H1 (cell line): ENCODE measurements at regions not wholly inside any gene's neighbourhood (a gene's known extent, or its start where the extent isn't known, plus 50 kb on each side); places are given as distances from the start of the nearest gene placed in this dataset.

Source experiments
- CTCF ChIA-PET: fragments of 300-600 bp; sonication (Branson Sonifier 250); formaldehyde crosslinking; loops from one replicate; lab custom pipeline; 2021; ENCODE audit not compliant: partially characterized antibody; lab: Charles Lee
- POLR2A ChIA-PET: fragments of 300-600 bp; sonication (Branson Sonifier 250); formaldehyde crosslinking; loops from one replicate; lab custom pipeline; 2021; ENCODE audit warnings: inconsistent platforms; ENCODE audit not compliant: partially characterized antibody; lab: Charles Lee
- DNase-seq, 2 experiments: peaks; one replicate each; pipeline versions ENCODE4 v3.0.0 to v3.0.0-alpha.2; 2010 to 2022; ENCODE audit warnings: low spot score in 2 of 2, low read depth in 1 of 2, mixed read lengths in 1 of 2
- FAIRE-seq: peaks from 2 replicates; lab custom pipeline; 2011; peaks lifted over from hg19 to GRCh38; lab: Jason Lieb, UNC
- H2AFZ ChIP-seq: 2 replicates; pipeline ENCODE4 v1.8.1; 2012; ENCODE audit warnings: low read length, inconsistent platforms
- H2AK5ac ChIP-seq: 2 replicates; pipeline ENCODE4 v1.6.1; 2013; ENCODE audit warnings: low read depth, low read length
- H2BK120ac ChIP-seq: replicated peaks from 2 replicates; pipeline ENCODE3; 2013; ENCODE audit warnings: low read depth, low read length, inconsistent platforms
- H2BK12ac ChIP-seq: 2 replicates; pipeline ENCODE4 v1.6.1; 2013; ENCODE audit warnings: low read depth, low read length
- H2BK15ac ChIP-seq: 2 replicates; pipeline ENCODE4 v1.6.1; 2013; ENCODE audit warnings: low read length
- H2BK20ac ChIP-seq: 2 replicates; pipeline ENCODE4 v1.6.1; 2013; ENCODE audit warnings: low read length
- H2BK5ac ChIP-seq: 2 replicates; pipeline ENCODE4 v1.6.1; 2013; ENCODE audit warnings: low read depth, low read length
- H3K14ac ChIP-seq: 2 replicates; pipeline ENCODE4 v1.6.1; 2013; ENCODE audit warnings: inconsistent platforms; ENCODE audit not compliant: insufficient read length
- H3K18ac ChIP-seq: 2 replicates; pipeline ENCODE4 v1.6.1; 2013; ENCODE audit warnings: low read length; ENCODE audit errors: extremely low read depth
- H3K23ac ChIP-seq: 2 replicates; pipeline ENCODE4 v1.6.1; 2013; ENCODE audit warnings: inconsistent platforms; ENCODE audit not compliant: insufficient read length
- H3K23me2 ChIP-seq: 2 replicates; pipeline ENCODE4 v1.6.1; 2013; ENCODE audit warnings: low read depth, low read length
- H3K27ac ChIP-seq: 2 replicates; pipeline ENCODE4 v1.6.1; 2011; ENCODE audit warnings: low read depth, low read length, inconsistent platforms
- H3K27me3 ChIP-seq, 4 experiments: replicated peaks in 1 of 4; 1 replicate in 1 of 4; 2 replicates in 3 of 4; pipeline versions ENCODE4 v1.6.1 to v1.8.1; 2011 to 2013; ENCODE audit warnings: low read length in 3 of 4, mild to moderate bottlenecking in 3 of 4, inconsistent platforms in 2 of 4, mixed read lengths in 2 of 4, moderate library complexity in 1 of 4; ENCODE audit not compliant: control insufficient read depth in 3 of 4, insufficient read depth in 3 of 4; ENCODE audit errors: extremely low read depth in 1 of 4
- H3K36me3 ChIP-seq, 4 experiments: 2 replicates each; pipeline versions ENCODE4 v1.6.1 to v1.8.1; 2011 to 2013; ENCODE audit warnings: mild to moderate bottlenecking in 4 of 4, low read length in 3 of 4, moderate library complexity in 2 of 4, control low read depth in 1 of 4, inconsistent platforms in 1 of 4; ENCODE audit not compliant: insufficient read depth in 4 of 4, control insufficient read depth in 2 of 4
- H3K4ac ChIP-seq: replicated peaks from 2 replicates; pipeline ENCODE3; 2013; ENCODE audit warnings: low read length, low read depth, mixed read lengths, inconsistent platforms; ENCODE audit not compliant: insufficient read length
- H3K4me1 ChIP-seq, 4 experiments: replicated peaks in 1 of 4; 1 replicate in 1 of 4; 2 replicates in 3 of 4; pipeline versions ENCODE4 v1.6.1 to v1.8.1; 2011 to 2013; ENCODE audit warnings: low read length in 3 of 4, inconsistent platforms in 2 of 4, mixed read lengths in 1 of 4; ENCODE audit not compliant: insufficient read depth in 4 of 4, control insufficient read depth in 3 of 4
- H3K4me2 ChIP-seq, 2 experiments: 2 replicates each; pipeline versions ENCODE4 v1.6.1 to v1.8.1; 2011 to 2013; ENCODE audit warnings: low read depth in 2 of 2, low read length in 2 of 2, control low read depth in 1 of 2, inconsistent platforms in 1 of 2, mild to moderate bottlenecking in 1 of 2; ENCODE audit not compliant: insufficient read depth in 1 of 2
- H3K4me3 ChIP-seq, 4 experiments: fragments of 200-600, 300-600 bp in 1 of 4; sonication (generic), shearing (Covaris generic), sonication (Bioruptor Twin) in 1 of 4; 2 replicates each; pipeline versions ENCODE4 v1.5.1 to v1.8.1; 2011 to 2016; ENCODE audit warnings: low read length in 4 of 4, low read depth in 3 of 4, control low read depth in 2 of 4, inconsistent platforms in 2 of 4, mild to moderate bottlenecking in 2 of 4, mixed read lengths in 1 of 4, moderate library complexity in 1 of 4; ENCODE audit not compliant: insufficient read depth in 2 of 4; ENCODE audit errors: extremely low read depth in 1 of 4
- H3K56ac ChIP-seq: replicated peaks from 2 replicates; pipeline ENCODE3; 2013; ENCODE audit warnings: low read depth, mild to moderate bottlenecking, mixed read lengths, low read length, inconsistent platforms; ENCODE audit not compliant: insufficient read length
- H3K79me1 ChIP-seq: 2 replicates; pipeline ENCODE4 v1.6.1; 2013; ENCODE audit warnings: low read depth, low read length, control low read depth
- H3K79me2 ChIP-seq, 2 experiments: 2 replicates each; pipeline versions ENCODE4 v1.6.1 to v1.8.1; 2012 to 2013; ENCODE audit warnings: low read length in 2 of 2, mild to moderate bottlenecking in 2 of 2, inconsistent platforms in 1 of 2; ENCODE audit not compliant: insufficient read depth in 2 of 2, control insufficient read depth in 1 of 2
- H3K9ac ChIP-seq, 4 experiments: replicated peaks in 1 of 4; 1 replicate in 1 of 4; 2 replicates in 3 of 4; pipeline versions ENCODE4 v1.6.1 to v1.8.1; 2011 to 2013; ENCODE audit warnings: low read depth in 3 of 4, low read length in 3 of 4, control low read depth in 2 of 4, mild to moderate bottlenecking in 2 of 4, moderate library complexity in 2 of 4, inconsistent platforms in 1 of 4; ENCODE audit errors: extremely low read depth in 1 of 4
- H3K9me3 ChIP-seq, 2 experiments: 2 replicates each; pipeline versions ENCODE4 v1.6.1 to v1.8.1; 2012 to 2013; ENCODE audit warnings: mild to moderate bottlenecking in 2 of 2, moderate library complexity in 2 of 2, control low read depth in 1 of 2, inconsistent platforms in 1 of 2, low read depth in 1 of 2, low read length in 1 of 2, mixed read lengths in 1 of 2; ENCODE audit not compliant: insufficient read depth in 2 of 2
- H4K20me1 ChIP-seq, 2 experiments: replicated peaks in 1 of 2; 2 replicates each; pipeline versions ENCODE3 to v1.8.1; 2011 to 2013; ENCODE audit warnings: inconsistent platforms in 2 of 2, low read length in 2 of 2, mild to moderate bottlenecking in 1 of 2; ENCODE audit not compliant: insufficient read depth in 2 of 2, control insufficient read depth in 1 of 2
- H4K5ac ChIP-seq: 2 replicates; pipeline ENCODE4 v1.6.1; 2013; ENCODE audit warnings: low read length, low read depth, mixed read lengths, inconsistent platforms; ENCODE audit not compliant: insufficient read length
- H4K8ac ChIP-seq: 2 replicates; pipeline ENCODE4 v1.8.0; 2013; ENCODE audit warnings: mild to moderate bottlenecking, moderate library complexity, low read length, inconsistent platforms; ENCODE audit not compliant: insufficient read depth; ENCODE audit errors: extremely low read depth
- H4K91ac ChIP-seq: replicated peaks from 2 replicates; pipeline ENCODE3; 2013; ENCODE audit warnings: low read length, mixed read lengths, inconsistent platforms; ENCODE audit not compliant: insufficient read length
- BRCA1 ChIP-seq: IDR thresholded peaks from 2 replicates; pipeline ENCODE4 v1.6.1; 2012; ENCODE audit warnings: low read depth, low read length, improper control_type of control experiment
- CBX8 ChIP-seq: fragments of 300-800, 300-1000 bp; sonication (generic); IDR thresholded peaks from 2 replicates; pipeline ENCODE4 v1.7.1; 2016; ENCODE audit warnings: low read depth, low read length, borderline replicate concordance
- CREB1 ChIP-seq: IDR thresholded peaks from 2 replicates; pipeline ENCODE4 v1.6.1; 2012; ENCODE audit warnings: inconsistent platforms
- GABPA ChIP-seq: IDR thresholded peaks from 2 replicates; pipeline ENCODE4 v1.6.1; 2011; ENCODE audit warnings: mild to moderate bottlenecking, low read length, moderate library complexity, borderline replicate concordance; ENCODE audit not compliant: insufficient read depth
- RAD21 ChIP-seq, 2 experiments: IDR thresholded peaks in 1 of 2; conservative IDR thresholded peaks in 1 of 2; 2 replicates each; pipeline ENCODE4 v1.6.1; 2011; ENCODE audit warnings: low read depth in 2 of 2, low read length in 2 of 2, improper control_type of control experiment in 1 of 2, inconsistent platforms in 1 of 2, mild to moderate bottlenecking in 1 of 2, moderate library complexity in 1 of 2
- RBBP5 ChIP-seq: IDR thresholded peaks from 2 replicates; pipeline ENCODE4 v1.7.1; 2012; ENCODE audit warnings: low read depth, mild to moderate bottlenecking, inconsistent platforms, low read length, moderate library complexity, borderline replicate concordance
- TAF1 ChIP-seq: IDR thresholded peaks from 2 replicates; pipeline ENCODE4 v1.6.1; 2011; ENCODE audit warnings: mild to moderate bottlenecking, low read depth, low read length
- TBP ChIP-seq: IDR thresholded peaks from 2 replicates; pipeline ENCODE4 v1.6.1; 2011; ENCODE audit warnings: low read depth, low read length, improper control_type of control experiment
- WGBS, 2 experiments: shearing (Covaris generic) in 1 of 2; methylation state at CpG; one replicate each; pipeline versions ENCODE4 v1.1.6 to v1.1.7; 2013 to 2015; ENCODE audit warnings: low lambda C conversion rate in 2 of 2, mixed read lengths in 2 of 2, inconsistent platforms in 1 of 2, low coverage in 1 of 2, missing lambda C conversion rate in 1 of 2; ENCODE audit not compliant: insufficient replicate concordance in 2 of 2, insufficient coverage in 1 of 2, insufficient read length in 1 of 2; ENCODE audit errors: extremely low coverage in 1 of 2, missing lambda C conversion rate in 1 of 2; 5-methylcytosine and 5-hydroxymethylcytosine counted together
- TF ChIP-seq, protein P1 (sequence below): IDR thresholded peaks from 2 replicates; pipeline ENCODE4 v1.6.1; 2012; ENCODE audit warnings: low read length, inconsistent platforms
- TF ChIP-seq, protein P2 (sequence below), 3 experiments: IDR thresholded peaks; 1 replicate in 2 of 3; 2 replicates in 1 of 3; pipeline versions ENCODE4 v1.5.1 to v1.6.1; 2011; ENCODE audit warnings: low read length in 3 of 3, mild to moderate bottlenecking in 3 of 3, inconsistent platforms in 2 of 3, low read depth in 1 of 3, moderate library complexity in 1 of 3; ENCODE audit not compliant: insufficient read depth in 1 of 3; ENCODE audit errors: control extremely low read depth in 1 of 3

DNA sequence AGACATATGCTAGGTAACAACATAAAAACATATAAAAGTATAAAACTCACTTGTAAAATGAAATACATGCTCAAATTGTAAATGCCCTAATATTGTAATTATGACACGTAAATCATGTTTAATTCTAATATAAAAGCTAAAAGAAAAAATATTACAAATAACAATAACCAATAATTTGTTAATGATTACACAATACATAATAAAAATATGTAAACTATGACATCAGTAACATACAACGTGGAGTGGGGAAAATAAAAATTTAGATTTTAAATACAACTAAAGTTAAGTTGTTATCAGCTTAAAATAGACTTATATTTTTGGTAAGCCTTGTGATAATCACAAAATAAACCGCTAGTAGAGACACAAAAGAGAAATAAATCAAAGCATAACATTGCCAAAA lies 376.4 kb downstream of the BRINP2 start:
- H3K27me3 ChIP-seq: no peaks in the 10 kb centered on the region; a peak in 1 of 7 replicates
- no peak overlapping the region for H2BK12ac ChIP-seq
- H3K27ac ChIP-seq: no peak overlapping the region
- no peak for DNase-seq
- H3K9me3 ChIP-seq: no peaks in the 10 kb centered on the region
- ChIA-PET POLR2A (no interaction called here), CTCF (interaction anchor here (1.0 to 1.4 kb wide), 2 partner anchors 20 to 56 kb away, joined by 4 to 5 read pairs; no protein-coding TSS in a partner anchor)
- no peak overlapping the region for H3K4me3 ChIP-seq
- H4K8ac ChIP-seq: no peak overlapping the region
- no peak overlapping the region for H2AFZ ChIP-seq
- H3K23ac ChIP-seq: no peak overlapping the region
- H3K18ac ChIP-seq: no peak overlapping the region
- H3K79me1 ChIP-seq: no peaks in the 10 kb centered on the region
- H4K20me1 ChIP-seq: no peaks in the 10 kb centered on the region
- no peak overlapping the region for H3K56ac ChIP-seq
- no peaks in the 10 kb centered on the region for H3K36me3 ChIP-seq
- FAIRE-seq: no peak
- H3K9ac ChIP-seq: no peak overlapping the region
- 89% methylated on average over 3 of the region's 3 CpGs; no CpG with 5 or more reads in 1 of the 2 experiments for WGBS, 2 experiments
- H2BK20ac ChIP-seq: no peak overlapping the region
- H2BK120ac ChIP-seq: no peak overlapping the region
- no peaks in the 10 kb centered on the region for H3K23me2 ChIP-seq
- no peak overlapping the region for H2AK5ac ChIP-seq
- no peak overlapping the region for H4K91ac ChIP-seq
- H3K79me2 ChIP-seq: no peaks in the 10 kb centered on the region
- H3K14ac ChIP-seq: no peak overlapping the region
- H3K4ac ChIP-seq: no peak overlapping the region
- H3K4me1 ChIP-seq: no peaks in the 10 kb centered on the region
- H4K5ac ChIP-seq: no peak overlapping the region
- H2BK5ac ChIP-seq: no peak overlapping the region
- no peak overlapping the region for H3K4me2 ChIP-seq
- H2BK15ac ChIP-seq: no peak overlapping the region
- TF ChIP-seq BRCA1 (no peak), RBBP5 (no peak), TBP (no peak), RAD21 (IDR thresholded peaks at IDR 0.05 in 1 of 2, conservative IDR thresholded peaks at IDR 0.05 in 1 of 2; ENCODE audit: low read depth in 2 of 2, low read length in 2 of 2) (no peak), CBX8 (no peak), TAF1 (no peak), CREB1 (no peak), GABPA (no peak)
- TF ChIP-seq, protein P1, sequence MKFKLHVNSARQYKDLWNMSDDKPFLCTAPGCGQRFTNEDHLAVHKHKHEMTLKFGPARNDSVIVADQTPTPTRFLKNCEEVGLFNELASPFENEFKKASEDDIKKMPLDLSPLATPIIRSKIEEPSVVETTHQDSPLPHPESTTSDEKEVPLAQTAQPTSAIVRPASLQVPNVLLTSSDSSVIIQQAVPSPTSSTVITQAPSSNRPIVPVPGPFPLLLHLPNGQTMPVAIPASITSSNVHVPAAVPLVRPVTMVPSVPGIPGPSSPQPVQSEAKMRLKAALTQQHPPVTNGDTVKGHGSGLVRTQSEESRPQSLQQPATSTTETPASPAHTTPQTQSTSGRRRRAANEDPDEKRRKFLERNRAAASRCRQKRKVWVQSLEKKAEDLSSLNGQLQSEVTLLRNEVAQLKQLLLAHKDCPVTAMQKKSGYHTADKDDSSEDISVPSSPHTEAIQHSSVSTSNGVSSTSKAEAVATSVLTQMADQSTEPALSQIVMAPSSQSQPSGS: no peak
- TF ChIP-seq, protein P2, sequence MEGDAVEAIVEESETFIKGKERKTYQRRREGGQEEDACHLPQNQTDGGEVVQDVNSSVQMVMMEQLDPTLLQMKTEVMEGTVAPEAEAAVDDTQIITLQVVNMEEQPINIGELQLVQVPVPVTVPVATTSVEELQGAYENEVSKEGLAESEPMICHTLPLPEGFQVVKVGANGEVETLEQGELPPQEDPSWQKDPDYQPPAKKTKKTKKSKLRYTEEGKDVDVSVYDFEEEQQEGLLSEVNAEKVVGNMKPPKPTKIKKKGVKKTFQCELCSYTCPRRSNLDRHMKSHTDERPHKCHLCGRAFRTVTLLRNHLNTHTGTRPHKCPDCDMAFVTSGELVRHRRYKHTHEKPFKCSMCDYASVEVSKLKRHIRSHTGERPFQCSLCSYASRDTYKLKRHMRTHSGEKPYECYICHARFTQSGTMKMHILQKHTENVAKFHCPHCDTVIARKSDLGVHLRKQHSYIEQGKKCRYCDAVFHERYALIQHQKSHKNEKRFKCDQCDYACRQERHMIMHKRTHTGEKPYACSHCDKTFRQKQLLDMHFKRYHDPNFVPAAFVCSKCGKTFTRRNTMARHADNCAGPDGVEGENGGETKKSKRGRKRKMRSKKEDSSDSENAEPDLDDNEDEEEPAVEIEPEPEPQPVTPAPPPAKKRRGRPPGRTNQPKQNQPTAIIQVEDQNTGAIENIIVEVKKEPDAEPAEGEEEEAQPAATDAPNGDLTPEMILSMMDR (IDR thresholded peaks at IDR 0.05; ENCODE audit: control extremely low read depth in 1 of 3, insufficient read depth in 1 of 3, low read depth in 1 of 3, low read length in 3 of 3): no peak
